GM10248 (cell line): ENCODE measurements at regions not wholly inside any gene's neighbourhood (a gene's known extent, or its start where the extent isn't known, plus 50 kb on each side); places are given as distances from the start of the nearest gene placed in this dataset.

ENCODE experiments used
- CTCF ChIA-PET: fragments of 300-600 bp; sonication (Branson Sonifier 250); formaldehyde crosslinking; extraction: SDS; loops from one replicate; lab custom pipeline; 2021; ENCODE audit warnings: antibody characterized with exemption; lab: Yijun Ruan, JAX
- POLR2A ChIA-PET: fragments of 350-650 bp; sonication (Branson Sonifier 250); formaldehyde crosslinking; extraction: SDS; loops from one replicate; lab custom pipeline; 2020; ENCODE audit warnings: antibody characterized with exemption; lab: Yijun Ruan, JAX
- DNase-seq: peaks from one replicate; pipeline ENCODE4 v3.0.0; 2012; ENCODE audit errors: extremely low spot score
- TF ChIP-seq, protein P1 (sequence below): IDR thresholded peaks from 2 replicates; pipeline ENCODE4 v1.5.1; 2012; ENCODE audit warnings: mild to moderate bottlenecking, low read depth; ENCODE audit errors: extremely low read depth, missing control alignments, control extremely low read depth

- ChIA-PET CTCF (no interaction called here), POLR2A (no interaction called here)
- DNase-seq: no peak
- TF ChIP-seq, protein P1, sequence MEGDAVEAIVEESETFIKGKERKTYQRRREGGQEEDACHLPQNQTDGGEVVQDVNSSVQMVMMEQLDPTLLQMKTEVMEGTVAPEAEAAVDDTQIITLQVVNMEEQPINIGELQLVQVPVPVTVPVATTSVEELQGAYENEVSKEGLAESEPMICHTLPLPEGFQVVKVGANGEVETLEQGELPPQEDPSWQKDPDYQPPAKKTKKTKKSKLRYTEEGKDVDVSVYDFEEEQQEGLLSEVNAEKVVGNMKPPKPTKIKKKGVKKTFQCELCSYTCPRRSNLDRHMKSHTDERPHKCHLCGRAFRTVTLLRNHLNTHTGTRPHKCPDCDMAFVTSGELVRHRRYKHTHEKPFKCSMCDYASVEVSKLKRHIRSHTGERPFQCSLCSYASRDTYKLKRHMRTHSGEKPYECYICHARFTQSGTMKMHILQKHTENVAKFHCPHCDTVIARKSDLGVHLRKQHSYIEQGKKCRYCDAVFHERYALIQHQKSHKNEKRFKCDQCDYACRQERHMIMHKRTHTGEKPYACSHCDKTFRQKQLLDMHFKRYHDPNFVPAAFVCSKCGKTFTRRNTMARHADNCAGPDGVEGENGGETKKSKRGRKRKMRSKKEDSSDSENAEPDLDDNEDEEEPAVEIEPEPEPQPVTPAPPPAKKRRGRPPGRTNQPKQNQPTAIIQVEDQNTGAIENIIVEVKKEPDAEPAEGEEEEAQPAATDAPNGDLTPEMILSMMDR: no peak
Measured at GRCh38 chr2:34001557-34001956, 402.5 kb upstream of the FAM98A start.

DNA sequence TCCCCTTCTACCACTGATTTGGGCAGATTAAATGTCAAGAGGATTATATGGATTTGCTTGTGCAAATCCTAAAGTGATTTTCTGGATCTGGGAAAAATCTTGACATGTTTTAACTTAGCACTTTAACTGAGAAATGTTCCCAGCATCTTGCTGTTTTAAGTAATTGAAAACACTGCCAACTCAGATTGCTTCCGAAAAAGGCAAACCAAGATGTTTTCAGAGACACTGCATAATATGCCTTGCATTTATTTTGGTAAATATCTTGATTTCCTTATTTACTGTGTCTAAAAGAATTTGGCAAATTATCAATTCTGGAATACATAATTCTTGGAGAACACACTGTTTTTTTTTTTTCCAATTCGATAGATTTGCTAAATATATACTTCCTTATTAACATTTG is 385.0 kb upstream of the FAM98A start:
- TF ChIP-seq, protein P1: no peak
- CTCF ChIA-PET: no interaction called here
- DNase-seq: no peak
- POLR2A ChIA-PET: no interaction called here

DNA sequence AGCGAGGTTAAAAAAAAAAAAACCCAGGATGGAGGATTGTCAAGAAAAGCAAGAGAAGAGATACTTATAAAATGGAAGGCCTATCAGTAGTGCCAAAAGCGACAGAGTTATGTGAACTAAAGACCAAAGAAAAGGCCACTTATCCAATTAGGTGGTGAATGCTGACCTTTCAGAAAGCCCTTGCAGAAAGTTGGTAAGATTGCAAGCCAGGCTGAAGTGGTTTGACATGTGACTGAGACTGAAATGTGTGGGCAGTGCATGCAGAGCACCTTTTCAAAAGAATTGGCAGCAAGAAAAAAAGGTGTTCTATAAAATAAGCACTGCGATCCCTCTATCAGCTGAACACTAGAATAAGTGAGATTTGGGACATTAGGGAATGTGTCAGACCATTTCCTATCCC is 379.4 kb upstream of the FAM98A start:
- CTCF ChIA-PET: no interaction called here
- DNase-seq: no peak
- POLR2A ChIA-PET: no interaction called here
- TF ChIP-seq, protein P1: no peak

DNA sequence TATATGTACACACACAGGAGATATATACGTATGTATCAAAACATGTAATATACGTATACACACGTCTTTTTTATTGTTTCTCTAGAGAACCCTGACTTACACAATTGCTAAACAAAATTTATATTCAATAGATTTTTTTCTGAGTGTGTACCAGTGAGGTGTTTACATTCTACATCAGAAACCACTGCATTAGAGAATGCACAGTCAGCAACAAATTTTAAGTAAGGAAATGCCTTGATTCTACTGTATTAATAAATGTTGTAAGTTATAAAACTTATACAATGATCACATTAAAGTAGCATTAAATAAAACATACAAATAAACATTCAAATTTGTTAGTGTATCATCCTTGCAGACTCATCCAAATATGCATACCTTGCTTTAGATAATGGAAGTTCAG is 376.4 kb upstream of the FAM98A start:
- TF ChIP-seq, protein P1: no peak
- POLR2A ChIA-PET: no interaction called here
- CTCF ChIA-PET: no interaction called here

DNA sequence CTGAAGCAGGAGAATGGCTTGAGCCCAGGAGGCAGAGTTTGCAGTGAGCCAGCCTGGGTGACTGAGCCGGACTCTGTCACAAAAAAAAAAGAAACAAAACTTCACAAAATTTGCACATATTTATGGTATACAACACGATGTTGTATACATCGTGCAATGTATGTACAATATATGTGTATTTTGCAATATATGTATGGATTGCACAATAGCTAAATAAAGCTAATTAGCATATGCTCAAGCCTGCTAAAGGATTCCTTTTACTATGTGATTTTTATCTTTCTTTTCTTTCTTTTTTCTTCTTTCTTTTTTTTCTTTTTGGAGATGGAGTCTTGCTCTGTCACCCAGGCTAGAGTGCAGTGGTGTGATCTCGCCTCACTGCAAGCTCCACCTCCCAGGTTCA is 368.0 kb upstream of the FAM98A start:
- DNase-seq: no peak
- POLR2A ChIA-PET: no interaction called here
- TF ChIP-seq, protein P1: no peak
- CTCF ChIA-PET: no interaction called here

More for the DNA sequence above, 376.4 kb upstream of the FAM98A start:
- no peak for DNase-seq

DNA sequence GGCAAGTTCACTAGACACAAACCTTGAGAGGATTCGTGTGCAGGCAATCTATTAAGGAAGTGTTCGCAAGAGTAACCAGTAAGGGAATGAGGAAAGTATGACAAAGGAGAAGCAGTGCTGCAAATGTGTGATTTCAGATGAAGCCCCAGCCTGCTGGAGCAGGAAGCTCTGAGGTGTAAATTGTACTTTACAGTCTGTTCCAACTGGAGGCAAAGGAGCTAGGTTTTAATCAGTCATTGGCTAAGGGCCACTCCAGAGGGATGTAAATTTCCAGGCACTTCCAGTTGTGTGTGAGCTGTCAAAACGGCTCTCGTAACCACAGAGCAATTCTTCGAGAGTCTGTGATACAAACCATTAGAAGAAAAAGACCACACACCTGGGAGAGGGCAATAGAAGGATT is 359.5 kb upstream of the FAM98A start:
- ChIA-PET CTCF (no interaction called here), POLR2A (no interaction called here)

GRCh38 chr2:33949371-33949770 is 350.3 kb upstream of the FAM98A start:
- no peak for DNase-seq
- TF ChIP-seq, protein P1: no peak
- CTCF ChIA-PET: no interaction called here
- POLR2A ChIA-PET: no interaction called here

More for the DNA sequence above, 359.5 kb upstream of the FAM98A start:
- DNase-seq: no peak
- TF ChIP-seq, protein P1: no peak
